HS-5 (cell line): ENCODE measurements at regions not wholly inside any gene's neighbourhood (a gene's known extent, or its start where the extent isn't known, plus 50 kb on each side); places are given as distances from the start of the nearest gene placed in this dataset.

Source experiments
- DNase-seq: peaks from one replicate; pipeline ENCODE4 v3.0.0-alpha.2; 2012; ENCODE audit warnings: low read depth

DNA sequence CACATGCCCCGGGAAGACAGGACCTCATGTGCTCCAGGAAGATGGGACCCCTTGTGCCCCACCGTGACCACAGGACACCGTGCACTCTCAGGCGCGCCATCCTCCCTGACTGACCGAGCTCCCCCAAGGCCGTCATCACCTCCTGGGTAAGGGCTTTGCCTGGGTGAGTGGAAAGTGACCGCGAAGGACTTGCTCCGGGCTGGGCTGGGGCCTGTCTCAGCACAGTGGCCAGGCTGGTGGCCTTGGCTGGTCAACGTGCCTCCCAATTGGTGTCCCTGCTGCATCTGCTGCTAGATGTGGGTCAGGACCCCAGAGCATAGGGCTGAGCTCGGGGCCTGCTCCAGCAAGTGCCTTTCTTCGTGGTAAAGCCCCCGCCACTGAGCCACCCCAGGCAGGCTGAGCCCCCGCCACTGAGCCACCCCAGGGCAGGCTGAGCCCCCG, 69.7 kb upstream of the CTDP1 start:
- no peak for DNase-seq

DNA sequence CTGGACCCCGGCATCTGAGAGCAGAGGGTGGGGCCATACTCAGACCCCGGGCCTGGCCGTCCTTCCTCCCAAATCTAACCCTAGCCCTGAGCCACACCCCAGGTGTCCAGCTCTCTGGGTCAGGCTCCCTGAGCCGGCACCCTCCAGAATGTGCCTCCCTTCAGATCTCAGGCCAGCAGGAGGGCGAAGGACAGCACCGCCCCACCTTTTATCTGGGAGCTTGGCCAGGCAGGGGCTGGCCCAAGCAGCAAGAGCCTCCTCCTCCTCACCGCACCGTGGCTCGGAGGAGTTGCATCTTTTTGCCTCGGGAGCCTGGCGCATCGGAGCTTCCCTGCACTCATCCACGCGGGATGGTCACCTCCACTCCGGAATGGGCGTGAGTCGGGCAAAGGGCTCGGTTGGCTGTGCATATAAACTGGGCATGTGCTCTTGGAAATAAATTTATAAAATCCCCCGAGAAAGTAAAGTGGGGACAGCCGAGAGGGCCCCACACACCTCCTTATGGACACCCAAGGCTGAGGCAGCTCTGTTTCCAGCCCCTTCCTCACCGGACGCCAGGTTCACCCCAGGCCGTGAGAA, 69.1 kb upstream of the CTDP1 start:
- no peak for DNase-seq

DNA sequence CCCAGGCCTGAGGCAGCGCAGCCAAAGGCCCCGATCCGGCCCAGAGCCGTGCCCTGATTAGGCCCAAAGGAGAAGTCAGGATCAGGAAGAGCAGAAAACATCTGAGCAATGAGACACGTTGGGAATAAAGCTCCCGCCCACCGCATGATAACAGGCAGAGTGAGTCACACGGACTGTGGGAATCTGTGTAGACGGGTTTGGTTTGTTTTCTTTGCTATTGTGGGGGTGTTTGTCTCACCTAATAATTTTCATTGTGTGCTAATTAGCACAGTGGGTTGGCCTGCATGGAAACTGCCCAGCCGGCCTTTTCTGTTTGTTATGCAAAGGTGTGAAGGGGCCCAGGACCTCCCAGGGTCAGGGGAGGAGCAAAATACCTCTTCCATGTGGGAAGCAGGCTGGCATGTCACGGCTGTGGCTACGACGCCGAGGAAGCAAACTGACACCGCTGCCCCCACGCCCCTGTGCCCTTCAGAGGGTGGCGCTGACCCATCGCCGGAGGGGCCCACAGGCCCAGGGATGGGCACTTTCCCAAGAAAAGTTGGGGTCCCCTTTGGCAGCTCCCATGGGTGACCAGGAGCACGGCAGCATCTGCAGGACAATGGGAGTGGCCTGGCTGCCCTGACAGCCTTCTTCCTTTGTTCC, 68.4 kb upstream of the CTDP1 start:
- DNase-seq = no peak

DNA sequence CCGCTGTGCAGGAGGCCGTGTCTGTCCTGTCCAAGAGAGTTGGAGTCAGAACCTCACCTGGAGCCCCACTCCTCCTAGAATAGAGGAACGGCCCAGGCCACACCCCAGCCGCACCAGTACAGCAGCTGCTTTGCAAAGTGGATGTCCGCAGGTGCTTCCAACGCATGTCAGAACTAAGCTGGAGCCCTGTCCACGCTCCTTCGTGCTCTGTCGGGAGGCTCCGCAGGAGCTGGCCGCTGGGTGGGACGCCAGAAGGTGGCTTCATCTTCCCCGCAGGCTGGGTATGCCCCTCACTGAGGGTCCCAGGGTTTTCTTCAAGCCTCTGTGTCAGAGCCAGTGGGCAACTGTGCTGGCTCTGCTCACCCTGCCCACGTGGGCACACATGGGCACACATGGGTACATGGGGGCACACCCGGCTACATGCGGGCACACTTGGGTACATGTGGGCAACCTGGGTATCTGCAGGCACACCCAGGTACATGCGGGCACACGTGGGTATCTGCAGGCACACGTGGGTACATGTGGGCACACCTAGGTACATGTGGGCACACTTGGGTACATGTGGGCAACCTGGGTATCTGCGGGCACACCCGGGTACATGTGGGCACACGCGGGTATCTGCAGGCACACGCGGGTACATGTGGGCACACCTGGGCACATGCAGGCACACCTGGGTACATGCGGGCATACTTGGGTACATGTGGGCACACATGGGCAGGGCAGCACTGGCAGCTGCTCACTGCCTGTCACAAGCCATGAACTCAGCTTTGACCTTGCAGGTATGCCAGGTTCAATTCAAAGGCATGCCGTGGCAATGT, 67.1 kb upstream of the CTDP1 start:
- no peak for DNase-seq

DNA sequence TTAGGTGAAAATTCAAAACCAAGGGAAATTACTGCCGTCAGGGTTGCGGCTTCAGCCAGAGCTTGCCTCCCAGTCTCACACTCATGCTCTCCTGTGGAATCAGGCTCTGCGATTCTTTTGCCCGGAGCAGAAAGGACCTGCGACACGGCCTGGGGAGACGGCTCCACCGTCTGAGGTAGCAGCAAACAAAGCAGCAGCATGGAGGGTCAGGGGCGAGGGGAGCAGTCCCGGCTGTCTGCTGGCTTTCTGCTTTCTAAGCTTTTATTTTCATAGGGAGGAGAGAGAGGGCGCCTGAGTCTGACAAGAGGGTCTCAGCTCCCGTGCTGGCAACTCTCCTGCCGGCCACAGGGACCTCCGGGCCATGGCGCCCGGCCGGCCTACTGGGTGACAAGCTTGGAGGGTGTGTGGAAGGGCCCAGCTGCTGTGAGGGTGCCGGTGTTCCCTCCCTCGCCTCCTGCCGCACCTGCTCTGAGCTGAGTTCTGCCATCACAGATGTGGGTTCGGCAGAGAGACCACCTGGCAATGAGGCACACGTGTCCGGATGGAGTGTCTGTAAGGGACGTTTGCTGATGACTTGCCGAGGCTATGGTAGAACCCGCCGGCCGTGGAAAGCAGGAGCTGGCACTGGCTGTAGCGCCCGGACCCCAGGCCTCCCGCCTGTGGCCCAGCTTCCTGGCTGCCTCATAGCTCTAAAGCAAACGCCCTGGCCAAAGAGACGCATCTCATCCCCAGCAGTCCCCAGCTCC, 66.2 kb upstream of the CTDP1 start:
- no peak for DNase-seq

DNA sequence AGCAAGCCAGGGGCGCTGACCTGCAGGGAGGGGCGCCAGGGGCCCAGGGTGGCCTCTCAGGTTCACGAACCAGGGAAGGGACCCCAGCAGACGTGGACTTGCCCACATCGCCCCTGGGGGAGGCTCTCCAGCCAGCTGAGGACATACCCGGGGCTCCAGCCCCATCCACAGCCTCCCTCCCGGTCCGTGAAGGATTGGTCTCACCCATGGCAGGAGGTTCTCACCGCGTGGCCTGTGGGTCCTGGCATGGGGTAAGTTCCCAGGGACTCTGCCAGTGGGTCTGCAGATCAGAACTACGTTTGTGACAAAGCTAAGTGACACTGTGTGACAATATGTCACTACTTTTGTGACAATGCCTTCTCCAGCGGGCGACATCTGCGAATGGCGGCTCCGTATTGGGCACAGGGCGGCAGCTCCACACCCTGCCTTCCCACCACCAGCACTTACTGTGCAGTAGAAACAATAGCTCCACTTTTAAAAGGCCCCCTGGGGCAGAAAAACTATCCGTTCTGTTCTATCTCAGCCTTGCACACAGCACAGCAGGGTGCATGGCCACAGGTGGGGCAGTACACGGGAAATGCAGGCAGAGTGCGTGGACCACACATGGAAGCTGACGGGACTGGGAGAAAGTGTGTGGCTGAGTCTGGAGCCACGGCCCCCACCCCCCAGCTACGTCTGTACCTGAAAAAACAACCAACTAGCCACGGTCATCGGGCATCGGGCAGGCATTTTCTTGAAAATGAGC, 65.2 kb upstream of the CTDP1 start:
- no peak for DNase-seq

DNA sequence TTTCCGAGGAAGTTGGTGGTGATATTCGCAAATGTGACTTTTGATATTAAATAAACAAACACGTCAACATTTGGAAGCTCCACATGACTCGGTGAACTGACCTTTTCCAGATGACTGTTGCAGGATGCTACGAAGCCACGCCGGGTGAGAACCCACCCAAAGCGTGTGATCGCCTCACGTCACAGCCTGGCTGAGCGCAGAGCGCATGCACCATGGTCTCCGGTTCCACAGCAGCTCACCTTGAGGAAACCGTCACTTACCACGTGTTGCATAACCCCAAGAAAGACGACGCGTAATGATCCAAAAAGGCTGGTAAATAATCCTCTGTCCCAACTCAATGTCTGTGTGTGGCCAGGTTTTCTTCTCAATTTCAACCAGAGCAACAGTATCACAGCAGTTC, 64.5 kb upstream of the CTDP1 start:
- DNase-seq = no peak

GRCh38 chr18:79615586-79615985, 64.0 kb upstream of the CTDP1 start:
- DNase-seq = no peak

DNA sequence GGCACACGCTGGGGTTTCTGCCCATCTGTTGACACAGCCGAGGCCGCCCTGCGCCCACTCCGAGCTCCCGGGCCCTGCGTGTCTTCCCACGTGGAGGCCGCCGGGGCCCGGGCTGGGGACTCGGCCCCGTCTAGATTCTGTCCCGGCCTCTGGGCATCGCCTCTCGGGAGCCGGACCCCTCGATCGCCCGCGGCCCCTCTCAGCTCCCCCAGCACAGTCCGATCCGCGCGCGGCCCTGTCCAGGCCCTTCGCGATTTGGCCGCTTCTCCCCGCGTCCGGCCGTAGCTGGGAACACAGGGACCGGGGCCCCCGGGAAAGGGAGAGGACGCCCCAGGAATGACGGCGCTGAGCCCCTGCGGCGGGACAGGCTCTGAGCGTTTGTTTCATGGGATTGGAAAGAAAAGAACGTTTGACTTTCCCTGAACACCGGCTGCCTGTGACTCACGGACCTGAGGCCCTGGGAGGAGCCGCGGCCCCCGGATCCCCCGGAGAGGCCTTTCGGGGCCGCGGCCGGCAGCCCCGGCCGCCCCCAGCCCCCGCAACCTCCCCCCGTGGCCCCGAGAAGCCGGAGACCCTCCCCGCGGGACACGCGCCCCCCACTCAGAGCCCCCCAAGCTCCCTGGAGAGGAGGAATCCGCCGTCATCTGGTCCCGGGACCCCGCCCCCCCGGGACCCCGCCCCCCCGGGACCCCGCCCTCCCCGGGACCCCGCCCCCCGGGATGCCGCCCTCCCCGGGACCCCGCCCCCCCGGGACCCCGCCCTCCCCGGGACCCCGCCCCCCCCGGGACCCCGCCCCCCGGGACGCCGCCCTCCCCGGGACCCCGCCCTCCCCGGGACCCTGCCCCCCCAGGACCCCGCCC, 62.7 kb upstream of the CTDP1 start:
- no peak for DNase-seq

GRCh38 chr18:79617511-79618500, 61.8 kb upstream of the CTDP1 start:
- no peak for DNase-seq

DNA sequence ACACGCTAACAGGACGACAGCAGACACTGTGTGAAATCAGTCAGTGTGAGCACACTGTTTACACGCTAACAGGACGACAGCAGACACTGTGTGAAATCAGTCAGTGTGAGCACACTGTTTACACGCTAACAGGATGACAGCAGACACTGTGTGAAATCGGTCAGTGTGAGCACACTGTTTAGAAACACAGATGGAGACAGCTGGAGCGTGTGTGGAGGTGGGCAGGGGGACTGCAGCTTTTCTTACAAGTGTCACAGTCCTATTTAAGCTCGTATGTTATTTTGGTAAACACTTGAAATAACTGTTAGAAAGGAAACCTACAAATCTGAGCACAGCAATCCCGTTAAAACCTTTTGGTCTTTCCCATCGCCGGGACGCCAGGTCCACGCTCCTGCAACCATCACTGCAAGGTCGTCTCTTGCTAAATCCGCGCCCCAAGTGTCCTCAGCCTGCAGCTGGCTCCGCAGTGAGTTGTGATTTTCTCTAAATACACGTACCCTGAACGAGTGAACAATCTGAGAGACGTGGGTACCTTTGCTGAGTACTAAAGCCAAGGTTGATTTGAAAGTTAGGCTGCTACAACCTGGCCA, 58.9 kb upstream of the CTDP1 start:
- DNase-seq = no peak

DNA sequence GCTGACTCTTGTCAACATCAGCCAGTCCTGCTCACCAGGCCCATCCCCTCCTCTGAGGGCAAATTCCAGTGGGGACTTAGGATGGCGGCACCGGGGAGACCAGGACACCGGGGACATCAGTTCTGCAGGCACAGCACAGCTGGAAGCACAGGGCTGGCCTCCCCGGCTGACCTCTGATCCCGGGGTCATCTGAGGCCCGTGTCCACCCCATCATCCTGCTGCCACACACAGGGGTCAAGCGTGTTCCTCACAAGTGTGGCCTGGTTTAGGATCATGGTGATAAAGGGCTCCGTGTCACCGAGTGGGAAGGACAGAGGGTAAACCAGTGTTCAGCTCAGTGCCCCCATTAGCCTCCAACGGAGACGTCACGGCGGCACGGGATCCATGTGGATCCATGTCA, 58.1 kb upstream of the CTDP1 start:
- DNase-seq = no peak

DNA sequence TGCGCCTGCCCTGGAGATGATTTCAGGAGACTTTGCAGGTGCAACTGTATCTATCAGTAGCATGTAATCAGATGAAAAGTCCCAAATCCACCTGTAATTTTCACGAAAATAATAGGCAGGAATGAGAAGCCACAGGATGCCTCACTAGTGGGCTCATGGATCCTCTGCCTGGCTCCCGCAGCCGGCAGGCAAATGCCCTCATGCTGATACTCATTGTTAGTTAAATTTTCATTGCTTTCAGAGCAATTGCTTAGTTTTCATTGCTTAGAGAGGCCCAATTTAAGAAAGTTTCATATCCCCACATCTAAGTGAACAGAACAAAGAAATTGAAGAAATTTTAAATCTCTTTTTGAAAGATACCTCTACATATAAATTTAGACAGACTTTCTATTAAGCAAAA, 57.6 kb upstream of the CTDP1 start:
- no peak for DNase-seq

DNA sequence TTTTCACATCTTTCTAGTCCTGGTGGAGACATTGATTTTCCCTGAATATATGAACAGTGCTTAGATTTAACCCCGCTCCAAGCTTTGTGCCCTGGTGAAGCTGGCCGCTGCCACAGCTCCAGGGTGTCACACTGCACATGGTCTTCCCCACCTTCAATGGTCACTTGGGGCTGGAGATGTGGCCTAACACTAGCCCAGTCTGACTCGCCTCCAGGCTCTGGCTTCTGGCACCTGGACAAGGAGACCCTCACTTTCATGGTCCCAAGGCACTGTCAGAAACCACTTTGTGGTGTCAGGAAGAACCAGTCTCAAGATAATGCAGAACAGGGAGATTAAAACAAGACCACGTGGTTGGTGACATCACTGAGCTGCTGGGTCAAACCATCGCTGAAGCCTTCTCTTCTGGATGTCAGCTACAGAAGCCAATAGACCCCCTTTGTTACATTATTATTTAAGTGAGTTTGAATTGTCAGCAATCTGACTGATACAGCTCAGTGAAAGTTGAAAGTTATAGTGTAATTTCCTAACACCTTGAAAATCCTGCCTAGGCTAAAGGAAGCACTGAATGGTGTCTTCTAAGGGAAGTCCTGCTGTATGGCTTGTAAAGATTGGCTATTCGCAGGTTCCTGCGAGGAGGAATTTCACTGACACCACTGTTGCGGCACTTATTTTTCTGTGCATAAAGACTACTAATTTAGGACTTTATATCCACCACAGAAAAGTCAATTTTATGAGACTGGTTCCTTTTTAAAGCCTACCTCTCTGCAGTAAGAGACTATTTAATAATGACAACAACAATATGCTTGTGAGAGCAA, 55.0 kb upstream of the CTDP1 start:
- no peak for DNase-seq

GRCh38 chr18:79625195-79625923, 54.2 kb upstream of the CTDP1 start:
- no peak for DNase-seq

DNA sequence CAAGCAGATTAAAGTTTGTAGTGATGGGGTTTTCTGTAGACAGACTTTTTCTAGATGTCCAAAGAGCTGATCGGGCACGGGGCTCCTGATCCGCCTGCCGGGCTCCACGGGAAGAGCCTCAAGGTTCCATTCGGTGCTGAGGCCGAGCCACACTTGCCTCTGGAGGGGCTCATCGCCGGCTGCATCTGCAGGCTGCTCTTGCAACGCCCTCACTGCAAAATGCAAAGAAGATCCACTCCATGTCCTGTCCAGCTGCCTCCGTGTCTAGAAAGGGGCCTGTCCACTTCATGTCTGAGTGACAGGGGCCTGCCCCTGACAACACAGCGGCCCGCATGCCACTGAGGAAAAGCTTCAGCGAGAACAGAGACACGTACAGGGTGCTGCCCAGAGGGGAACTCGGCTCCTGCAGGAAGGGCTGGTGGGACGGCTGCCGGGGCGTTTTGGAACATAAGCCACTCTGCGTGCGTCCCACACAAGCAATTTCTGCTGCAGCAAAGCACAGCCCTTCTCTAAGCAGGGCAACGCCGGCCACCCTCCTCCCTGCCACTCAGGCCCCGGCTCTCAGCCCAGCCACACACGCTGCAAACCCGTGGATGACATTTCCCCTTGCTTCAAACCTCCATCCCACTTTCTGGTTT, 53.6 kb upstream of the CTDP1 start:
- no peak for DNase-seq
